ENCODE measurements at regions not wholly inside any gene's neighbourhood (a gene's known extent, or its start where the extent isn't known, plus 50 kb on each side); places are given as distances from the start of the nearest gene placed in this dataset.

GRCh38 chr10:36263871-36264270, 621.8 kb upstream of the FZD8 start:
- no peaks in the 10 kb centered on the region for H3K36me3 Mint-ChIP-seq (ENCODE audit: low read depth)
- no peaks in the 10 kb centered on the region for H3K4me1 Mint-ChIP-seq
- peaks cover 4% of the 10 kb centered on the region for H3K27me3 Mint-ChIP-seq (ENCODE audit: low read depth)
- H3K9me3 Mint-ChIP-seq, result peaks cover 3% of the 10 kb centered on the region
- no peak for DNase-seq (ENCODE audit: low read depth, low spot score)
- no peak overlapping the region for H3K27ac Mint-ChIP-seq (ENCODE audit: unreplicated experiment)
- TF ChIP-seq CTCF (conservative IDR thresholded peaks at IDR 0.05), result no peak
- no peak overlapping the region for H3K4me3 Mint-ChIP-seq

DNA sequence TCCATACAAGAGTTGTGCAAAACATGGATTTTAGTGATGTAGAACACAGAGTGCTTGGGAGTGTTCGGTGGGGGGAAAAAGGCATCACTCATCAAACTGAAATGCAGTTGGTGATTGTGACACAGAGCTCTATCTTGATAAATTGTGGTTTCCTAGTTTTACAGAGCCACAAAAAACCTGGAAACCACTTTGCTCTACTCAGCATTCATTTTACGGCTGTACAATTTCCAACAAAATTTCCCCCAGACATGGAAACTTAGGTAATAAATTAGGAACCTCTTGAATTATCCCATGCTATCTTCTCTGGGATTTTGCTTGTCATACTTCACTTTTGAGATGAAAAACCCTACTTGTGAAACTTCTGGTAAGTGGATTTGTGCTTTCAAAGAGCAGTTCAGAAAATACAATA, 614.9 kb upstream of the FZD8 start:
- DNase-seq (ENCODE audit: low read depth, low spot score), result no peak
- Mint-ChIP-seq H3K27me3 (ENCODE audit: low read depth) (no peaks in the 10 kb centered on the region), H3K4me1 (no peaks in the 10 kb centered on the region), H3K9me3 (peaks cover 3% of the 10 kb centered on the region), H3K27ac (ENCODE audit: unreplicated experiment) (no peak overlapping the region), H3K4me3 (no peak overlapping the region), H3K36me3 (ENCODE audit: low read depth) (no peaks in the 10 kb centered on the region)
- TF ChIP-seq CTCF (conservative IDR thresholded peaks at IDR 0.05), result no peak

- Mint-ChIP-seq H3K27ac (ENCODE audit: unreplicated experiment) (no peak overlapping the region), H3K4me1 (no peaks in the 10 kb centered on the region), H3K36me3 (ENCODE audit: low read depth) (no peaks in the 10 kb centered on the region), H3K4me3 (no peak overlapping the region), H3K9me3 (peaks cover 3% of the 10 kb centered on the region), H3K27me3 (ENCODE audit: low read depth) (no peaks in the 10 kb centered on the region)
- no peak for TF ChIP-seq CTCF (conservative IDR thresholded peaks at IDR 0.05)
- DNase-seq (ENCODE audit: low read depth, low spot score), result no peak
Observed at GRCh38 chr10:36256166-36256565, 614.1 kb upstream of the FZD8 start.

DNA sequence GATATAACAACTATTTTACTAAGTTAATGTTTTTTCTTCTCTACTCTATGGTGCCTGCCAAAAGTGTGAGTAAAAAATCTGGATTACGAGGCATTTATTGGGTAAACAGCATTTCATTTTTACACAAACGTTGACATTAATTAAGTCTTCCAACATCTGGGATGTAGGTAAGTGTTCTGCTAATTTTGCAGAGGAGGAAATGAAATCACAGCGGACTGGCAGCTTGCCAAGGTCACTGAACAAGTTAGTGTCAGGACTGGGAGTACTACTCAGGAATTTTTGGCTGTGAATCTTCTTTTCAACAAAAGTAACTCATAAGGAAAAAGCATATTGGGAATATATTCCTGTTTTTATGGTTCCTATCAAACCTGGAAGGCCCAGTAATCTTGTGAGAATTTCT, 612.1 kb upstream of the FZD8 start:
- Mint-ChIP-seq H3K27ac (ENCODE audit: unreplicated experiment) (no peak overlapping the region), H3K9me3 (no peaks in the 10 kb centered on the region), H3K4me1 (no peaks in the 10 kb centered on the region), H3K36me3 (ENCODE audit: low read depth) (no peaks in the 10 kb centered on the region), H3K4me3 (no peak overlapping the region), H3K27me3 (ENCODE audit: low read depth) (no peaks in the 10 kb centered on the region)
- no peak for TF ChIP-seq CTCF (conservative IDR thresholded peaks at IDR 0.05)
- DNase-seq (ENCODE audit: low read depth, low spot score), result no peak

DNA sequence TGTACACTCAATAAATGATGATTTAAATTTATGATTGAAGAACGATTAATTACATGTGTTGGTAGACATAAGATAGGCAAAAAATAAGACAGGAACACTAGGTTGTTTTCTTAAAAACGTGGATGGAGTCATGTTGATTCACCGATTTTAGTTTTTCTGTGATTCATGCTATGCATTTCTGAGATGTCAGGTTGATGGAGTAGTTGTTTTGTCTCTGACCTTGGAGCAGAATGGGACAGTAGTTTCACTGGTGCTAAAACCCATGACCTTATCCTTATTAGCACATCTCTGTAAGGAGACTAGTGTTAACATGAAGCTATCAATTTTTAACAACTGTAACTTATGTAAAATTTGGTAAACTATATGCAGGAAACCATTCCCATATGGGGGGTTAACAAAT, 611.6 kb upstream of the FZD8 start:
- Mint-ChIP-seq H3K27ac (ENCODE audit: unreplicated experiment) (no peak overlapping the region), H3K27me3 (ENCODE audit: low read depth) (peaks cover 4% of the 10 kb centered on the region), H3K9me3 (no peaks in the 10 kb centered on the region), H3K4me1 (no peaks in the 10 kb centered on the region), H3K4me3 (no peak overlapping the region), H3K36me3 (ENCODE audit: low read depth) (no peaks in the 10 kb centered on the region)
- DNase-seq (ENCODE audit: low read depth, low spot score), result no peak
- TF ChIP-seq CTCF (conservative IDR thresholded peaks at IDR 0.05), result no peak

DNA sequence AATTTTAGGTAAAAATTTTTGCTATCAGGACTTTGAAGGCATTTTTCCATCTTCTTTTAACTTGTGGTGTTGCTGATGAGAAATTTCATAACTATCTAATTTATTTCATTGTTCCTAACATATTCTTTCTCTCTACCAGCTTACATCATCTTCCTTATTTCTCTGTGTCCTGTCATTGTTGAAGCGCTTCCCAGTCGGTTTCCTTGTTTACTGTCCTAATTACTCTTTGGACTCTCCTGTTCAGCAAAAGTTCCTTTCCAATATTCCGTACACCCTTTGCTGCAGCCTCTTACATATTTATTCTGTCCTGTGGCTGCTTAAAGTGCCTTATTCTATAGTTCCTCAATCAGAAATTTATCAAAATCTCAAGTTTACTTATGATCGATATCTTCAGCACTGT, 609.0 kb upstream of the FZD8 start:
- no peak for TF ChIP-seq CTCF (conservative IDR thresholded peaks at IDR 0.05)

More for the DNA sequence above, 609.0 kb upstream of the FZD8 start:
- Mint-ChIP-seq H3K27ac (ENCODE audit: unreplicated experiment) (no peak overlapping the region), H3K4me3 (no peak overlapping the region), H3K27me3 (ENCODE audit: low read depth) (peaks cover 12% of the 10 kb centered on the region), H3K9me3 (no peaks in the 10 kb centered on the region), H3K4me1 (no peaks in the 10 kb centered on the region), H3K36me3 (ENCODE audit: low read depth) (no peaks in the 10 kb centered on the region)
- no peak for DNase-seq (ENCODE audit: low read depth, low spot score)

All from neural crest cell (in vitro differentiated cells).